ENCODE measurements at regions not wholly inside any gene's neighbourhood (a gene's known extent, or its start where the extent isn't known, plus 50 kb on each side); places are given as distances from the start of the nearest gene placed in this dataset.

DNA sequence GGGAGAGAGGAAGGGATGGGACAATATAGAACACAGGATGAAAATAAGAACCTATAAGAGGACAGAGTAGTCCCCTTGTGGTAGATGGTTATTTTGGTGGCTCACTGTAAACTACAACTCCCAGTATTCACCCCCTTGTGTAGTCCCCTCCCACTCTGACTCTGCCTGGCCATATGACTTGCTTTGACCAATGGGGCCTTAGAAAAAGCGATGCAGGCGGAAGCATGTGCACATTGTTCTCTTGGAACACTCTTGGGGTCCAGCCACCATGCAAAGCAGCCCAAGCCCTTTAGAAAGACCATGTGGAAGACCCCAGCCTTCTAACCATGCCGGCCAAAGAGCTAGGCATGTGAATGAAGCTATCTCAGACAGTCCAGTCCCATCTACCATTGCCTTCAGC is 415.0 kb downstream of the BCOR start:
- no peaks in the 10 kb centered on the region for H3K27me3 ChIP-seq (ENCODE audit: control insufficient read depth, insufficient read depth, low read length)
- TF ChIP-seq, protein P1, sequence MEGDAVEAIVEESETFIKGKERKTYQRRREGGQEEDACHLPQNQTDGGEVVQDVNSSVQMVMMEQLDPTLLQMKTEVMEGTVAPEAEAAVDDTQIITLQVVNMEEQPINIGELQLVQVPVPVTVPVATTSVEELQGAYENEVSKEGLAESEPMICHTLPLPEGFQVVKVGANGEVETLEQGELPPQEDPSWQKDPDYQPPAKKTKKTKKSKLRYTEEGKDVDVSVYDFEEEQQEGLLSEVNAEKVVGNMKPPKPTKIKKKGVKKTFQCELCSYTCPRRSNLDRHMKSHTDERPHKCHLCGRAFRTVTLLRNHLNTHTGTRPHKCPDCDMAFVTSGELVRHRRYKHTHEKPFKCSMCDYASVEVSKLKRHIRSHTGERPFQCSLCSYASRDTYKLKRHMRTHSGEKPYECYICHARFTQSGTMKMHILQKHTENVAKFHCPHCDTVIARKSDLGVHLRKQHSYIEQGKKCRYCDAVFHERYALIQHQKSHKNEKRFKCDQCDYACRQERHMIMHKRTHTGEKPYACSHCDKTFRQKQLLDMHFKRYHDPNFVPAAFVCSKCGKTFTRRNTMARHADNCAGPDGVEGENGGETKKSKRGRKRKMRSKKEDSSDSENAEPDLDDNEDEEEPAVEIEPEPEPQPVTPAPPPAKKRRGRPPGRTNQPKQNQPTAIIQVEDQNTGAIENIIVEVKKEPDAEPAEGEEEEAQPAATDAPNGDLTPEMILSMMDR (IDR thresholded peaks at IDR 0.05; ENCODE audit: insufficient read depth, low read depth, low read length) = no peak
- no peak for DNase-seq (ENCODE audit: low read depth)
- ChIA-PET POLR2A (no interaction called here), CTCF (no interaction called here)
- no peak overlapping the region for H3K4me3 ChIP-seq (ENCODE audit: low read depth, low read length)
- H3K36me3 ChIP-seq (ENCODE audit: control insufficient read depth, insufficient read depth, low read length) = no peaks in the 10 kb centered on the region

DNA sequence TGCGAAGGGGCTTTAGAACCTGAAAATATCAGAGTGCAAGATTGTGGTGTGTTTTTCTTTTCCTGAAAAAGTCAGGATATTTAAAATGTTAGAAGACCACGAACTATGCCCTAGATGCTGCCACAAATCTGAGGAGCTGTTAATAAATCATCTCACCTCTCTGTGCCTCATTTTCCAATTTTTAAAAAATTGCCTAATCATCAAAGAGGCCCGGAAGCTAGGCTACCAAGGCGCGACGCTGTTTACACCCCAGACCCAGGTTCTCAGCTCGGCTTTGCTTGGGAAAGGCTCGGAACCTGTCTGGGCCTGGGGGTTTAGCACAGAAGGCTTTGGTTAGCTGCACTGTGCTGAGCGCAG is 409.6 kb downstream of the BCOR start:
- Histone ChIP-seq H3K4me3 (ENCODE audit: low read depth, low read length) (peak overlapping the region; percentile 41), H3K27me3 (ENCODE audit: control insufficient read depth, insufficient read depth, low read length) (no peaks in the 10 kb centered on the region), H3K36me3 (ENCODE audit: control insufficient read depth, insufficient read depth, low read length) (no peaks in the 10 kb centered on the region)
- no peak for DNase-seq (ENCODE audit: low read depth)
- ChIA-PET CTCF (no interaction called here), POLR2A (no interaction called here)
- TF ChIP-seq, protein P1 (IDR thresholded peaks at IDR 0.05; ENCODE audit: insufficient read depth, low read depth, low read length) = no peak

DNA sequence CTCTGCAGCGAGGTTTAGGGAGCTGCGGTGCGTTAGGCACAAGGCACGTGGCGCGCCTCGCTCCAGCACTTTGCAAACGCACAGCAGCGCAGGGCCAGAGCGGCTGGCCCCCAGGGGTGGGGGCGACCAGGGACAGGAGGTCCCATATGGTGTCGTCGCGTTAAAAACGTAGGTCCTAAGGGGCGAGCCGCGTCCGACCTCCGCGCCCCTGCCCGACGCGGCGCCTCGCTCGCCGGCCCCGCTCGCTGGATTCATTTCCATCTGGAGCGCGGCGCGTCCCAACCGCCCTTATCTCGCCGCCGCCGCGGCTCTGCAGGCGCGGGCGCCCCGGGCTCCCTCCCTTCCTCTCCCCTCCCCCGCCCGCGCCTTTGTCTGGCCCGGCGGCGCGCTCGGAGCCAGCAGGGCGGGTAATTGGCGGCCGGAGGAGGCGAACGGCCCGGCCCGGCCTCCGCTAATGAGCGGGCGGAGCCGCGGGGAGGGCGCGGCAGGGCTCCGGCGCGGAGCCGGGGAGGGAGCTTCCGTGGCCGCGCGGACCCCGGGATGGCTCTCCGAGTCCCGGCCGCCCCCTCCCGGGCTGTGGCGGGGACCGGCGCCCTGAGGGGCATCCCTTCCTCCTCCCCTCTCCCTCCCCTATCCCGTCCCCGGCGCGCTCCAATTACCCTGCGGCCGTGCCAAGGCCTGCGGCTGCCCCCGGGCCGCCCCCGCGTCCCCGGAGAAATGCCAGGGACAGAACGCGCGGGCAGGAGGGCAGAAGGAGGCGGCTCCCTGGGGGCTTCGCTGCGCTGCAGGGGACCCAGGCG is 409.0 kb downstream of the BCOR start:
- Histone ChIP-seq H3K36me3 (ENCODE audit: control insufficient read depth, insufficient read depth, low read length) (no peaks in the 10 kb centered on the region), H3K4me3 (ENCODE audit: low read depth, low read length) (peak overlapping the region; percentile 41), H3K27me3 (ENCODE audit: control insufficient read depth, insufficient read depth, low read length) (no peaks in the 10 kb centered on the region)
- DNase-seq (ENCODE audit: low read depth) = no peak
- TF ChIP-seq, protein P1 (IDR thresholded peaks at IDR 0.05; ENCODE audit: insufficient read depth, low read depth, low read length) = no peak
- ChIA-PET CTCF (no interaction called here), POLR2A (no interaction called here)

DNA sequence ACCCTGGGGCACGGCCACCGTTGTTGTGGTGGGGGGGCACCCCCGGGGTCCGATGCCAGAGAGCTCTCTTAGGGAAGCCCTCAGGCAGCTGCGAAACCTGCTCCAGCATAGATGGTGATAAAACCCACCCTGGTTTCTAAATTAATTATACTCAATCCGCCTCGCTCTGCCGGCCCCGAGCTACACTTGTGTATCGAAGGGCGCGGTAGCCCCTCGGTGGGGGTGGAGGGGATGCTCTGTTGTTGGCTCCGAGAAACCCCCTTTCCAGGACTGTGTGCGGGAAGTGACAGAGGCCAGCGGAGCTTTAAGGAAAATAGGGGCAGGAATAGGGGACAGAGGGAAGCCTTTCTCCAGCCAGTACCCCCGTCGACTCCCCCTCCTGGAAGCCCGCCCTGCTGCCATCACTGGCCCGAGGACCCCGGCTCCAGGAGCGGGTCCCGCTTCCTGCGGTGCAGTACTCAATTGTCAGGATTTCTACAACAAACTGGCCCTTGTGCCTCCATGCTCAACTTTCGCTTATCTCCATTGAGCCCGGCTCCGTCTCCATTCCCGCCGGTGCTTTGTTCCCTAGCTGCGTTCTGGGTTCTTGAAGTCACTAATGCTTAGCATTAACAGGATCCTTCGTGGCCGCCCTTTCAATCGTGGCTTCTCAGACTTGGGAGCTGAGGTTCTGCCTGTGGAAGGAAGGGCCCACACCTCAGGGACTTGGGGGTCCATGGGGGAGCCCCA is 408.2 kb downstream of the BCOR start:
- no peak for DNase-seq (ENCODE audit: low read depth)
- Histone ChIP-seq H3K36me3 (ENCODE audit: control insufficient read depth, insufficient read depth, low read length) (no peaks in the 10 kb centered on the region), H3K4me3 (ENCODE audit: low read depth, low read length) (peak overlapping the region; percentile 41), H3K27me3 (ENCODE audit: control insufficient read depth, insufficient read depth, low read length) (no peaks in the 10 kb centered on the region)
- POLR2A ChIA-PET = no interaction called here
- CTCF ChIA-PET = no interaction called here
- TF ChIP-seq, protein P1 (IDR thresholded peaks at IDR 0.05; ENCODE audit: insufficient read depth, low read depth, low read length) = no peak

DNA sequence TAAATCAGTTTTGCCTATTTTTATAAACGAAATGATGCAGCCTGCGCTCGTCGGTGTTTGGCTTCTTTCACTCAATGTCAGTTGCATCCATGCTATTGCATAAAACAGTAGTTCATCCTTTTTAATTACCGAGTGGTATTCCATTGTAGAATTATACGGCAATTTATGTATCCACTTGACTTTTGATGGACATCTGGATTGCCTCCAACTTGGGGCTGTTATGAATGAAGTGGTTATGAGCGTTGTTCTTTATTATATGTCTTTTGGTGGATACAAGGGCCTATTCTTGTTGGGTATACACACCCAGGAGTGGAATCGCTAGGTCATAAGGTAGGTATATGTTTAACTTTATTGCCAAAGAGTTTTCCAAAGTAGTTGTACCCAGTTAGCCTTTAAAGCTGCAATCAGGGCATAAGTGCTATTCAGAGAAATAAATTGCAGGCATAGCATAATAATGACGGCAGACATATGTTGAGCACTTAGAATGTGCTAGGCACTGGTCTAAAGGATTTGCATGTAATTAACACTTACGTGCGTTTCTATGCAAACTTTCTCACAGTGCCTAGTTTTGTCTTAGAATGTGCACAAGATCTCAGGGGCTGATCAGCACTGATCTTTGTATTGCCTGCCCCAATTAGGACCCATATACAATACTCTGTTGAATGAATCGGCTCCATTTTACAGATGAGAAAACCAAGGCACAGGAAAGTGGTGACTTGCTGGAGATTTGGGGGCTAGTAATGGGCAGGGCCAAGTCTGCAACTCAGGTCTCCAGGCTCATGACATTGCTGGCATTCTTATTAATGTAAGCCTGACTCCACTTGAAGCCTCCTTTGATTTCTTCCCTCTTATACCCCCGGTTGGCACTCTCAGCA is 407.0 kb downstream of the BCOR start:
- Histone ChIP-seq H3K4me3 (ENCODE audit: low read depth, low read length) (no peak overlapping the region), H3K36me3 (ENCODE audit: control insufficient read depth, insufficient read depth, low read length) (no peaks in the 10 kb centered on the region), H3K27me3 (ENCODE audit: control insufficient read depth, insufficient read depth, low read length) (no peaks in the 10 kb centered on the region)
- TF ChIP-seq, protein P1 (IDR thresholded peaks at IDR 0.05; ENCODE audit: insufficient read depth, low read depth, low read length) = no peak
- no peak for DNase-seq (ENCODE audit: low read depth)
- POLR2A ChIA-PET = no interaction called here
- CTCF ChIA-PET = no interaction called here

Data from BJ (cell line).